ENCODE measurements at regions not wholly inside any gene's neighbourhood (a gene's known extent, or its start where the extent isn't known, plus 50 kb on each side); places are given as distances from the start of the nearest gene placed in this dataset.

- Mint-ChIP-seq H3K4me1 (ENCODE audit: unreplicated experiment) (no peaks in the 10 kb centered on the region), H3K4me3 (ENCODE audit: unreplicated experiment) (no peak overlapping the region), H3K27me3 (ENCODE audit: unreplicated experiment) (peaks cover 4% of the 10 kb centered on the region), H3K9me3 (ENCODE audit: unreplicated experiment) (no peaks in the 10 kb centered on the region), H3K36me3 (ENCODE audit: low read depth, unreplicated experiment) (no peaks in the 10 kb centered on the region), H3K27ac (ENCODE audit: unreplicated experiment) (no peak overlapping the region)
- no peak for TF ChIP-seq CTCF (IDR thresholded peaks at IDR 0.05; ENCODE audit: unreplicated experiment)
- no peak for DNase-seq (ENCODE audit: low spot score)
These were observed 556.2 kb upstream of the CHORDC1 start for GRCh38 chr11:90779098-90779497.

DNA sequence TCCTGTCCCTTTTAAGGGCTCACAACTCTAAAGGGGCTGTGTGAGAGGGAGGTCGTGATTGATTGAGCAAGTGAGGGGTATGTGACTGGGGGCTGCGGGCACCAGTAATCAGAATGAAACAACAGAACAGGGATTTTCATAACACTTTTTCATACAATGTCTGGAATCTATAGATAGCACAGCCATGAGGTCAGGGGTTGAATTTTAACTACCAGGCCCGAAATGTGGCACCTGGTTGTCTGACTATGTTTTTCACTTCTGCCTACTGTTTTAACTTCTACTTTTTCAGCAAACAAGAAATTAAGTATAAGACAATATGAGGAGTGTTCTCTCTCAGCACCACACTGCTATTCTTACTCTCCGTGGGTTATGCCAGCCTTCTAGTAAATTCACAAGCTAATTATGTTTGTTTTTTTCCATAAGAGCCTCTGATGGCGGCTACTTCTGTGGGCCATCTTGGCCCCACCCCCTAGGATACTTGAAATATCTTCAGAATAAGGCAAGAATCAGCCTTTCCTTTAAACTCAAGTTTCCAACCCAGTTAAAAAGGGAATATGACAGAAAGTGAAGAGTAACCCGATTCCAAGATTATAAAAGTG, 552.8 kb upstream of the CHORDC1 start:
- H3K9me3 Mint-ChIP-seq (ENCODE audit: unreplicated experiment) = peaks cover 5% of the 10 kb centered on the region
- no peak for TF ChIP-seq CTCF (IDR thresholded peaks at IDR 0.05; ENCODE audit: unreplicated experiment)
- H3K36me3 Mint-ChIP-seq (ENCODE audit: low read depth, unreplicated experiment) = no peaks in the 10 kb centered on the region
- peaks cover 4% of the 10 kb centered on the region for H3K27me3 Mint-ChIP-seq (ENCODE audit: unreplicated experiment)
- H3K4me3 Mint-ChIP-seq (ENCODE audit: unreplicated experiment) = no peak overlapping the region
- no peaks in the 10 kb centered on the region for H3K4me1 Mint-ChIP-seq (ENCODE audit: unreplicated experiment)
- no peak overlapping the region for H3K27ac Mint-ChIP-seq (ENCODE audit: unreplicated experiment)
- no peak for DNase-seq (ENCODE audit: low spot score)

GRCh38 chr11:90774727-90775566, 552.1 kb upstream of the CHORDC1 start:
- Mint-ChIP-seq H3K36me3 (ENCODE audit: low read depth, unreplicated experiment) (no peaks in the 10 kb centered on the region), H3K27ac (ENCODE audit: unreplicated experiment) (no peak overlapping the region), H3K27me3 (ENCODE audit: unreplicated experiment) (peaks cover 4% of the 10 kb centered on the region), H3K4me1 (ENCODE audit: unreplicated experiment) (no peaks in the 10 kb centered on the region), H3K9me3 (ENCODE audit: unreplicated experiment) (peaks cover 5% of the 10 kb centered on the region), H3K4me3 (ENCODE audit: unreplicated experiment) (no peak overlapping the region)
- TF ChIP-seq CTCF (IDR thresholded peaks at IDR 0.05; ENCODE audit: unreplicated experiment) = no peak
- DNase-seq (ENCODE audit: low spot score) = no peak

DNA sequence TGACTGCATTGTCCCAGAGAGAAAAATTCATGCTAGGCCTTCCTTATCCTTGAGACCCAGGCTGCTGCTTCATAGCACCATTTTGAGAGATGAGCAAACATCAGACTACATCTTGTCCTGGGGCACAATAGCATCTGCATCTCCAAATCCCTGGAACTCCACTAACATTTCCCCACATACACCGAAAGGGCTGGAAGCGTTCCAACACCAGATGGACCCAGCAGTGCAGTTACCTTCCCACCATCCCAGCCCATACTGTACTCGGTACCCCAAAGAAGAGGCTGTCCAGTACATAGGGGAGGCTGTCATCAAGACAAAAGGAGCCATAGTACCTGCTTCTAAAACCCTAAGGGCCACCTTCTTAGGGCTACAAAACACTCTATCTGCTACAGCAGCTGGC, 547.2 kb upstream of the CHORDC1 start:
- peaks cover 2% of the 10 kb centered on the region for H3K27me3 Mint-ChIP-seq (ENCODE audit: unreplicated experiment)
- H3K36me3 Mint-ChIP-seq (ENCODE audit: low read depth, unreplicated experiment) = no peaks in the 10 kb centered on the region
- no peak for TF ChIP-seq CTCF (IDR thresholded peaks at IDR 0.05; ENCODE audit: unreplicated experiment)
- H3K4me3 Mint-ChIP-seq (ENCODE audit: unreplicated experiment) = no peak overlapping the region
- peaks cover 3% of the 10 kb centered on the region for H3K4me1 Mint-ChIP-seq (ENCODE audit: unreplicated experiment)
- no peak overlapping the region for H3K27ac Mint-ChIP-seq (ENCODE audit: unreplicated experiment)
- H3K9me3 Mint-ChIP-seq (ENCODE audit: unreplicated experiment) = peaks cover 5% of the 10 kb centered on the region
- no peak for DNase-seq (ENCODE audit: low spot score)

DNA sequence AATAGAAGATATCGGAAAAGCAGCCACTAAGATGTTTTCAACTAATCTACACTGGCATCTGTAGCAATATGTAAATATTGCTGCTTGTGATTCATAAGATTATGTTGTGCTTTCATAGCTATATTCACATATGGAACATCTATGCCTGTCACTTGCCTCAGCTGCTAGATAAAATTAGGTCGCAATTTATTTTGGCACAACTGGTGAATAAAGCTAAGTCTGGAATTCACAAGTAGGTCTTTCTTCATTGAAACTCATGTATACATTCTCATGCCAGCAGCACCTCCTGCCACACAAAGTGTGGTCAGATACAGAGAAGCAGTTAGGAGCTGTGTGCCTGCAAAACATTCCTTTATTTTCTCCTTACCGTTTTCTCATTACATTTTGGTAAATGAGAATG, 543.3 kb upstream of the CHORDC1 start:
- H3K36me3 Mint-ChIP-seq (ENCODE audit: low read depth, unreplicated experiment) = no peaks in the 10 kb centered on the region
- no peak for TF ChIP-seq CTCF (IDR thresholded peaks at IDR 0.05; ENCODE audit: unreplicated experiment)
- H3K4me3 Mint-ChIP-seq (ENCODE audit: unreplicated experiment) = no peak overlapping the region

More for the DNA sequence above, 543.3 kb upstream of the CHORDC1 start:
- Mint-ChIP-seq H3K4me1 (ENCODE audit: unreplicated experiment) (peaks cover 3% of the 10 kb centered on the region), H3K9me3 (ENCODE audit: unreplicated experiment) (no peaks in the 10 kb centered on the region), H3K27me3 (ENCODE audit: unreplicated experiment) (peaks cover 2% of the 10 kb centered on the region), H3K27ac (ENCODE audit: unreplicated experiment) (no peak overlapping the region)
- no peak for DNase-seq (ENCODE audit: low spot score)
